SIG-M5 treated with dmso at 0.1 percent for 504 hours (cell line): ENCODE measurements at regions not wholly inside any gene's neighbourhood (a gene's known extent, or its start where the extent isn't known, plus 50 kb on each side); places are given as distances from the start of the nearest gene placed in this dataset.
"Not testable (repeated sequence)": the region's sequence is repeated elsewhere in the genome, so short reads cannot be mapped to it uniquely, and the experiment has no call there.

Experiments used
- DNase-seq: peaks from one replicate; lab custom pipeline; 2025; ENCODE audit not compliant: unreplicated experiment; lab: John Stamatoyannopoulos, UW

DNA sequence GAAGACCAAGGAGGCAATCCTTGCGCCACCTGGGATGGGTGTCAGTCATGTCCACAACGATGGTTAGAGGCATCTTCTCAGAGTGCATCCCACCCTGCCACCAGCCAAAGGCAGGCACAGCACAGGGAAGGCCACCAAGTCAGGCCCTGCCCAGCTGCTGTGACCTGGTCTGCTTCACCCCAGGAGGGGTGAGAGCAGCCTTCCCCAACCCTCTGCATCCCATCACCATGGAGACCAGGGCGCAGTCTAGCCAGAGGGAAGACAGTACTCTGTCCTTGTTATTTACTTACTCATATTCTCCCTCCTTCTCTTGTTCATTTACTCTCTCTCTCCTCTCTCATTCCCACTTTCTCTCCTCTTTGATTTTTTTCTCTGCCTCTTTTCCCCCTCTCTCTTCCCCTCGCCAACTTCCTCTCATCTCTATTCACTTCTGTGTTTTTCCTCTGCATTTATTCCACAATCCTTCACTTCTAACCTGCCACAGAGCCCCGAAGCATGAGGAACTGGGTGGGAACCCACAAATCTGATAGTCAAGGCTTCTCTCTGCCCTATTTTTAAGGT, 749.4 kb downstream of the UQCRFS1 start:
- DNase-seq, result no peak

DNA sequence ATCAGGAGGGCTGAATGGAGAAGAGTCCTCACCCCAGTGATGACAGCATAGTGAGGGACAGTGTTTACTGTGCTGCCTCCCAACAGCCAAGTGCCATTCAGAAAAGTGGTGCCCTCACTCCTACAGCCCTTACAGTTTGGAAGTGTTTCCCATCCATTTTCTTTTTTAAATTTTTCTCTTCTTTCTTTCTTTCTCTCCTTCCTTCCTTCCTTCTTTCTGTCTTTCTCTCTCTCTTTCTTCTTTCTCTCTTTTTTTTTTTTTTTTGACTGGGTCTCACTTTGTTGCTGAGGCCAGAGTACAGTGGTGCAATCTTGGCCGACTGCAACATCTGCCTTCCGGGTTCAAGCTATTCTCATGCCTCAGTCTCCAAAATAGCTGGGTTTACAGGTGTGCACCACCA, 755.3 kb downstream of the UQCRFS1 start:
- no peak for DNase-seq

DNA sequence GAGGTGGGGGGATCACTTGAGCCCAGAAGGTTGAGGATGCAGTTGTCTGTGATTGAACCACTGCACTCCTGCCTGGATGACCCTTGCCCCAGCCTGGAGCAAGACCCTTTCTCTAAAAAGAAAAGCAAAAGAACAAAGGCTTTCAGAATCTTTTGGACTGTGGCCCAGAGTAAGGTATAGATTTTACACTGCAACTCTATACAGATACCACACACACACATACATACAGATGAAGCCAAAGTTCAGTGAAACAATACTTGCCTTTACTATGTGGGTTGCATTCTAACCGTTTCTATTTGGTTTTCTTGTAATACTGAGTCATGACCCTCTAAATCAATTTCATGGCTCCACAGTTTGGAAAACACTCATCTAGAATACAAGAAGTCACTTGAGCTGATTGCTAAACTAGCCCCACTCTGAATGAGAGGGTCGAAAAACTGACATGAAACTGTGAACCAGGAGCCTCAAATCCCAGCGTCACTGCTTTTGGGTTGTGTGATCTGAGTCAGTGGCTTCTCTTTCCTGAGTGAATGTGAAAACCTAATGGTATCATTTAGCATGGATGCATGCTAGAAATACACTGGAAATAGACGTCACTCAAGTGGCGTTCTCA, 756.1 kb downstream of the UQCRFS1 start:
- DNase-seq, result no peak

DNA sequence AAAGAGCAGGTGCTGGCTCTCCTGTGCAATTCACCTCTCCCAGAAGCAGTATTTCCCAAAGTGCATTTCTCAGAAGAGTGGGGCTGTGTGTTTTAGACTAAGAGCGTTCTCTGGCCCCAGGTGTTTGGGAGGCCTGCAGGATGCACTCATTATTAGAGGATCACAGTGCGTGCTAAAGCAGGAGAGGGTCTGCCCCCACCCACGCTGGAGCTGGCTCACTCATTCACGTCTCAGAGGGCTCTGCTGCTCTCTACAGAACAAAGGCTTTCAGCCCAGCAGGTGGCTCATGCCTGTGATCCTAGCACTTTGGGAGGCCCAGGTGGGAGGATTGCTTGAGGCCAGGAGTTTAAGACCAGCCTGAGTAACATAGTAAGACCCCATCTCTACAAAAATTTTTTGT, 756.7 kb downstream of the UQCRFS1 start:
- DNase-seq, result no peak

DNA sequence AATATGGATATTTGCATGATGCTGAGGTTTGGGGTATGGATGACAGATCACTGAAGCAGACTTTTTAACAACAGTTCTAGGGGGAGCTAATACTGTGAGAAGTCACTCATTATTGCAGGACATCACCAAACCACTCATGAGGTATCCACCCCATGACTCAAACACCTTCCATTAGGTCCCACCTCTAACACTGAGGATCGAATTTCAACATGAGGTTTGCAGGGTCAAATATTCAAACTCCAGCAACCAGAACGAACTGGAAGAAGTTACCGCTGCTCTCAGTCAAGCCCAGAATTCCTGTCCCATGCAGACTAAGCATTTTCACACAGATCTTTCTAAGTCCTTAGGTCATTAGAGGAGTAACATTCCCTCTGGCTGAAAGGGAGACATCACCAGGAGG, 758.9 kb downstream of the UQCRFS1 start:
- no peak for DNase-seq

DNA sequence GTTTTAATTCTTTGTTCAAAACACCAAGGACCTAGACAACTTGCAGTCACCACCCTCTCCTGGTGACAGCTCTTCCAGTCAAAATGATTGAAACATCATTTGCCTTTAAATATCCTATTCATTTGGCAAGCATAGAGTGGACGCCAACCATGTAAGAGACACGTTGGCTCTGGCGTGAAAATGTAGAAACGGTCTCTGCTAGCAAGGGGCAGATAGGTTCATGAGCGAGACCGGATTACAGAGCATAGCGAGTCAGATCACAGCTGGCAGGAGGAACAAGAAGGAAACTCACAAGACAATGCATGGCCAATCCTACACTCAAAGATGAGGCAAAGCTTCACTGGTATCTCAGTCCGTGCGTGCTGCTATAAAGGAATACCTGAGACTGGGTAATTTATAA, 759.5 kb downstream of the UQCRFS1 start:
- DNase-seq, result no peak

DNA sequence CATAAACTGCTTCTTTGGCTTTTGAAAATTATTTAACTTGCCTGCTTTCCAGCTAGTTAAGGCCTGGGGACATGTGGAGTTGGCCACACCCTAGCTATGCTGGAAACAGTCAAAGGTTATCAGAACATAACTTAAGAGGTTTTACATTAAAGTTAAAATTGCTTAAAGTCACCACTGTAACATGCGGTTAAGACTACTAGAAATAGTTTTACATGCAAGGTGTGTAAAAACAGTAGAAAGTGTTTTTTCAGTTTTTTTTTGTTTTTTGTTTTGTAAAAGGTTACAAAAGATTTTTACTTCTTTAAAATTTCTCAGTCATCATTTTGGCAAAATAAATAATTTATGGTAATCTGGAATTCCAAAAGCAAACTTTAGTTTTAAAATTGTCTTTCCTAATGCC, 763.1 kb downstream of the UQCRFS1 start:
- DNase-seq, result no peak

DNA sequence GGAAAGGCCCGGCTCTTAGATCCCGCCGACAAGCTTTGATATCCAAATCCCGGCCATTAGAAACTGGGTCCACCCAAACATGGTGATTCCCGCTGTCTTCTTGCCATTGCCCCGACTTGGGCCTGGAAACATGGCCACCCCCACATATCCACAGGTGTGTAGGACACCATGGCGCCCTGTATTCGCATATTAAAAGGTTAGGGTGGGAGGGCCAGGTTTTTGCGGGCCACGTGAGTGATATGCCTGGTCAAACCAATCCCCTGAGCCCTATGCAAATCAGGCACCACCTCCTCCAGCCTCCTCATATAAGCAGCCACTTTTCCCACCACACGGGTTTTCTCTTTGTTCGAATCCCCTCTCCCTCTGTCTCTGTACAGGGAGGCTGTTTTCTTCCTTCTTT, 766.4 kb downstream of the UQCRFS1 start:
- no peak for DNase-seq

DNA sequence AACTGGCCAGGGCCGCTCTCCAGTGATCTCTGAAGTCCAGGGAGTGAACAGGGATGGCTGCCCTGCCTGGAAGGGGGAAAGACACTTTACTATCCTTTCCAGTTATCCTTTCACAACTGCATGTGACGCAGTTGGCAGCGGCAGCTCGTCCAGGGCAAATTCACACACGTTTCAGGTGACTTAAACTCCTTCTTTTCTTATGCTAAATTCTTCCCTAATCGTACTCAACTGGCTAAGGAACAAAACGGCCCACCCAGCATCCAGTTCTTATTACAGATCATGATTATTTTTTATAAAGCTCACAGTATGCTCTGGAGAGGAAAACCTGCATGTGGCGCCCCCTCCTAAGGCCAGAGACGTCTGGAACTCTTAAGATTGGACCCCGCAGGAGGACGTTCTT, 767.1 kb downstream of the UQCRFS1 start:
- no peak for DNase-seq

DNA sequence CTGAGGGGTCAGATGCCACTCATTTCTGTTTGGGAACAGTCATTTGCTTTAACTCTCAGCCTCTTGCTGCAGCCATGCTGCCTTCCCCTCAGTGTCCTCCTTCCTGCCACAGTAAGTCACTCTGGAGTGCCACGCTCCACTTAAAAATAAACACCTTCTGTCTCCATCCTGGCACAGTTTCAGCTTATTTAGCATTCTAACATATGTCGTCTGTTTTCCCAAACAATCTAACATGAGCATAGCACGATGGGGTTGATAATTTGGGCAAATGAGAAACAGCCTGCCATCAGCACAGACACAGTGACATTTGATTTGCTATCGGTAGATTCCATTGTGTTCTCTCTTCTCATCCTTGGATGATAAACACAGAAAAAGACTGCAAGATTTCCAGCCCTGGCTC, 768.6 kb downstream of the UQCRFS1 start:
- no peak for DNase-seq

DNA sequence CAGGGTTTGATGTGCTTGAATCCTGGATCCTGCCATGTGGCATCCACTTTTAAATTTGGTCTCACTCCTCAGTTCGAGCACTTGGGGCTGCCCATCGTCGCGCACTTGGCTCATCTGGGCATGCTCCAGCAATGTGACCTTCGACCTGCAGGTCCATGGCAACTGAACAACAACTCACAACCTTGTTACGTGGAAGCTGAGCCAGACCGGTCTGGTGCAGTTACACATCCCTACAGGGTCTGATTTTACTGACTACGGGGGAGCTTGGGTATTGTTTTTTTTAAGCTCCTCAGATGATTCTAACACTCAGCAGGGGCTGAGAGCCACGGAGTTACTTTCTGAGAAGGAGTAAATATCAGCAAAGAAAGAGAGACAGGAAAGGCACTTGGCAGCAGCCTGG, 769.6 kb downstream of the UQCRFS1 start:
- no peak for DNase-seq

DNA sequence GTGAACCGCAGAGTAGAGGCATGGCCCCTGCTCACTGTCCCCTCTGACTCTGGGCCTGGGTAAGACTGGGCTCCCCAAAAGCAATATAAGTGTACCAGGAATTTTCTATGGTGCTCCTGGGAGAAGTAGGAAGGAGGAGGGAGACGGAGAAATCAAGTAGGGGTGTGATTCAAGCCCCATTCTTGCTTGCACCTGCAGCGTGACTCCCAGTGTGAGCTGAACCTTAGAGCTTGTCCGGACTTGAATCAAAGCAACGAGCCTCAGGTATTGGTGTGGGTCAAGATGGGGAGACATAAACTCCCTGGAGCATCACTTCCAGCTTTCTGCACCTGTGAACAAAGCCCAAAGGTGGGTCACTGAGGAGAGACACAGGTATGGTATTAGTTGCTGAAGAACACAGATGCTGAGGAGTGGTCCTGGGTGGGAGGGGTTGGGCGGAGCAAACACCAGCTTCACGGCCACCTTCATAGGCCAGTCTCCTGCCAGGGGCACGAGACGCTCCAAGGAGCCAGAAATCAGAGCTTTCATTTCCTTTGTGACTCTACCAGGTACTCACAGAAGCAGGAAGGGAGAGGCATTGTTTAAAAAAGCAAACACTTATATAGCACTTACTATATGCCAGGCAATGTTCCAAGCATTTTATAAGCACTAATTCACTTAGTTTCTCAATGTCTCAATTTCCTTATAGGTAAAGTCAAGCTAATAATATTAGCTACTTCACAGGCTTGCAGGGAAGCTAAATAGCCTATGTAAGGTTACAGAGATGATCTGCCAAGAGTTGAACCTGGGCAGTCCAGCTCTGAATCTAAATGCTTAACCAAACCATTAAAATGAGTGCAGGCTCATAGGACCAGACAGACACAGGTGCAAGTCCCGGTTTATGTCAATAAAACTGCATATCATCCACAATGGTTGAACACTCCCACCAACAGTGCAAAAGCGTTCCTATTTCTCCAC, 775.3 kb downstream of the UQCRFS1 start:
- DNase-seq, result no peak

DNA sequence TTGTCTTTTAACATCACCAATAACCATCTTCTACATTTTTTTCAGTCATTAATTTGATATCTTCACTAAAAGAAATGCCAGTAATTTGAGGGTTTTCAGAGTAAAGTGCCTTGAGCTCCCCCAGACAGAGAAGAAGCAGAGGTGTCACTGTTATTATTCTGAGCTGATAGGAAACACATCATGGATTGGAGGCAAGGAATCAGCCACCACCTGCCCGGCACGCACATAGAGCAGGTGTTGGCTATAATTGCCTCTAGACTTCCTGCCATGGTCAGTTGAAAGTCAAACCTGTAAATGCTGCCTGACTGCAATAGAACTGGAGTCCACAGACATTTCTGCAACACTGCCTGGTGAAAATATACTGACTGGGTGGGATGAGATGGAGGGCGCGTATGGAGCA, 776.6 kb downstream of the UQCRFS1 start:
- DNase-seq, result no peak

DNA sequence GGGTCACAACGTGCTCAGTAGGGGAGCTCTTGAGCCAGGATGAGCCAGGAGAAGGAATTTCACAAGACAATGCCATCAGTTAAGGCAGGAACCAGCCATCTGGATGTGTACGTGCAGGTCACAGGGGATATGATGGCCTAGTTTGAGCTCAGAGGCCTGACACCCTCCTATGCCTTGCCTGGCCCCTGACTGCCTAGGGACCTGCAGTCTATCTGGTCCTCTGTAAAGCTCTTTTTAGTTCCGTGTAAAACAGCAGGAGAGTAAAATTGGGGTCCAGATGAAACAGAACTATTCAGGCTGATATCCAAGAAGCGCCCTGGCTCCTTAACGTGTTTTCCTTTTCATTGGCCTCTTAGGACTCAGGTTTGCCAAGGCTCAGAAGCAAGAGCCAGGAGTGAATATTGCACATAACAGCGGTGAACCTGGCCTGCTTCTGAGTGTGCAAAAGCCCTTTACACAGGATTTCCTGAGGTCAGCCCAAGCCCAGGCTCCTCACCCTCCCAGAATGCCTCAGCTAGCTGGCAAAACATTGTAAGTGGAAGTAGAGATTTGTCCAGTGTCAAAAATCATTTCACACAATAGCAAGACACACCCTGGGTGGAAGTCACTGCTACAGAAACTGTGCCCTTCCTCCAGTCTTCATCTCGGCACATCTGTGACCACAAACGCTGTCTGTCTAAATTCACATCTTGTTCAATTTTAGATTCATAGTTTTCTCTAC, 777.2 kb downstream of the UQCRFS1 start:
- DNase-seq, result no peak

DNA sequence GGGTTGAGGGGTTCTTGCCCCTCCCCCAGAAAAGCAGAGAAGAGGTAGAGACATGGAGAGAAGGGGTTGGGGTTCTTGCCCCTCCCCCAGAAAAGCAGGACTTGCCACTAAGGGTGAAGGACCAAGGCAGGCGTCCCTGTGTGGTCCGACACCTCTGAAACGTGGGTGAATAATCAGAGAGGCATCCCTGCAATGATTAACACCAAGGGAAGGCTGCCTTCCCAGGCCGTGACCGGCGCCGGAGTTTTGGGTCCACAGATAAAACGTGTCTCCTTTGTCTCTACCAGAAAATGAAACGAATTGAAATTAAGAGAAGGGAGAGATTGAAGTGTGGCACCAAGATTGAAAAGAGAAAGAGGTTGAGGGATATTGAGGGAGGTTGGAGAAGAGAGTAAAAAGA, 778.2 kb downstream of the UQCRFS1 start:
- DNase-seq, result not testable (repeated sequence)

DNA sequence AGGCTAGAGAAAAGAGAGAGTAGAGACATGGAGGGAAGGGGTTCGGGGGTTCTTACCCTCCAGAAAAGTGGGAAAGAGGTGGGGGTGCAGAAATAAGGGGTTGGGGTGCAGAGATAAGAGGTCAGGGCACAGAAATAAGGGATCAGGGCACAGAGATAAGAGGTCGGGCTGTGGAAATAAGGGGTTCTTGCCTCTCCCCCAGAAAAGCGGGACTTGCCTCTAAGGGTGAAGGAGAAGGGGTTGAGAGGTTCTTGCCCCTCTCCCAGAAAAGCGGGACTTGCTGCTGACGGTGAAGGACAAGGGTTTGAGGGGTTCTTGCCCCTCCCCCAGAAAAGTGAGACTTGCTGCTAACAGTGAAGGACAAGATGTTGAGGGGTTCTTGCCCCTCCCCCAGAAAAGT, 778.6 kb downstream of the UQCRFS1 start:
- not testable (repeated sequence) for DNase-seq

DNA sequence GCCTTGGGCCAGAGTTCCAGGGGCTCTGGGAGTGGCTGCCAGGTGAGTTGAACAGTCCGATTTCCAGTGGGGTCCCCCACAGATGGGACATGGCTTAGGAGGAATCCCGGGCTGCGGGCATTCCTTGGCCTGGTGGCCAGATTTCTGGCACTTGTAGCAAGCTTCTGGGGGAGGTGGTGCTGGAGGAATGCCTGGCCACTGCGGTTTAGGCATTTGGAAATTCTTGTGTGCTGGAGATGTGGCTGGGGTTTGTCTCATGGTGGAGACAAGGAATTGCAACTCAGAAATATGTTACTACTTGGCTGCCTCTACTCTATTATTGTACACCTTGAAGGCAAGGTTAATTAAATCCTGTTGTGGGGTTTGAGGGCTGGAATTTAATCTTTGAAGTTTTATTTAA, 779.8 kb downstream of the UQCRFS1 start:
- DNase-seq, result not testable (repeated sequence)

DNA sequence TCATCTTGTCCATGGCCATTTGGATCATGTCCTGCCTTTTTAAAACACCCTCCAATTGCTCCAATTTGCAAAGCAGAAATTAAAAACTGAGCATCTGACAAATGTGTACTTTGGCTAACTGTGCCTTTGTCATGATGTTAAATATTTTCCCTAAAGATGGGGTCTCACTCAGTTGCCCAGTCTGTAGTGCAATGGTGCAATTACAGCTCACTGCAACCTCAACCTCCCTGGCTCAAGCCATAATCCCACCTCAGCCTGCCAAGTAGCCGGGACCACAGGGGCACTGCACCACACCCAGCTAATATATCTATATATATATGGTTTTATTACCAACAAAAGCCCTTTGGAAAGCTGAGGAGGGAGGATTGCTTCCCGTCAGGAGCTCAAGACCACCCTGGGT, 782.7 kb downstream of the UQCRFS1 start:
- DNase-seq, result no peak

DNA sequence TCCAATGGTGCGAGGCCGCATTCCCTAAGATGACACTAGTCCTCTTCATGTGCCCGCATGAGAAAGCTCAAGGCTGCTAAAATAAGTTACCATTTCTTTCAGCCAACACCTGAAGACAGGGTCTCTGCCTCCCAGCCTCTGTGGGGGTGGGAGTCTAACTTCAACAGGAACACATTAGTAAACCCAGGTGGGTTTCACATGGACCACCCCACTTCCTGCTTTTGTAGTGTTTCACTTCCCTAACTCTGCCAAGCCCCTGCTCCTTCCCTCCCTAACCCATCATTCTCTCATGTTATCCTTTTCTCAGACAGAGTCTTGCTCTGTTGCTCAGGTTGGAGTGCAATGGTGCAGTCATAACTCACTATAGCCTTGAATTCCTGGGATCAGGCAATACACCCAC, 783.6 kb downstream of the UQCRFS1 start:
- no peak for DNase-seq

DNA sequence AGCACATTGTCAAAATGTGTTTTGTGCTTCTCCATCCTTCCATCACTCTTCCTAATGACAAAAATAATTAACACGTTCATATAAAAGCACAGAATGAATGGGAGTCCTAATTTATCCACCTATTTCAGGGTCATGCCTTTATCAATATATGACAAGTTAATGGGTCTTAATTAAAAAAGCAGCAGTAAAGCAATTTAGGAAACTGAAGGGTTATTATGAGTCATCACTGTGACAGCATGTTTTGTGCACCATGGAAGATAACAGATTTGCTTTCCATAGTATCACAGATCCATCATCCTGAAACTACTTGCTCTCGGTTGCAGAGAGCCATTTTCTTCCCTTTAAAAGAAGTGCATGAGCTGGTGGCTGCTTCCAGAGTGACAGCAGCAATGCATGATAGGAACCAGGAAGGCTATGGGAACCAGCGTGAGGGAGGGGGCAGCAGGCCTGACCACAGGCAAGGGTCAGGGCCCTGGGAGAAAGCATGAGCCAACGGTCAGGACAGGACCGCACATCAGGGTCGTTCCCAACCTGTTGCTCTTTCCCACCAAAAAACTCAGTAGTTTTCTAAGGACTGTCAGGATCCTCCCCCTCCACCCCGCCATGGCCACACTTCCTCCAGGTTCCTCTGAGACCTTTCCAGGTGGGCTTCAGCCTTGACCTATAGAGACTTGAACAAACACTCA, 784.1 kb downstream of the UQCRFS1 start:
- no peak for DNase-seq
